GM21576 (cell line): ENCODE measurements at regions not wholly inside any gene's neighbourhood (a gene's known extent, or its start where the extent isn't known, plus 50 kb on each side); places are given as distances from the start of the nearest gene placed in this dataset.
"Not testable (repeated sequence)": the region's sequence is repeated elsewhere in the genome, so short reads cannot be mapped to it uniquely, and the experiment has no call there.

Source experiments
- ATAC-seq: cut with Tn5 transposase; IDR thresholded peaks from one replicate; pipeline ENCODE4 v1.9.1; 2021; ENCODE audit warnings: mild to moderate bottlenecking, moderate library complexity; ENCODE audit not compliant: unreplicated experiment

DNA sequence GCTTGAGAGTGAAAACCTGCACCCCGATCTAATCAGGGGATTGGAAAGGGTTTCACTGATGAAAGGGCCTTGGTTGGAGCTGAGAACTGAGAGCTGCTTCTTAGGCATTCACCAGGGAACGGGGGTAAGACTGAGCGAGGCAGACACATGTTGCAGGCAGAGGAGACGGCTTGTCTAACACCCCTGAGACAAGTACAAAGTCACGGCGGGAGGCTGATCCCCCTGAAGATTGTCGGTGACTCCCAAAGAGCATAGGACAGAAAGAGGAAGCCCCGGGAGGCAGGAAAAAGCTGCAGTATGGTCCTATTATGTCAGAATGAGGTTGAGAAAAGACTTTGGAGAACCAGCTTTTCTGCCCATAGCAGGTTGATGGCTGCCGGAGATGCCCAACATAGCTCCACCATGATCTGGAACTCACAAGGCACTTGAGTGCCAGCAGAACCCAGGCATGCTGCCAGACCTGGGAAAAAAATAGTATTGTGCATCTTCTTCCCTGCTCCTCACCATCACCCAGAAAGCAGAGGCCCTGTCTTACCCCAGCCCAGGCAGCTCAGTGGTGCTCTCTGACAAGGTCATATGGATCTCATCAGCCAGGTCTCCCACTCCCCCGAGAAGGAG, 463.9 kb upstream of the PROX1 start:
- ATAC-seq = no peak

- ATAC-seq = no peak
These were observed 461.5 kb upstream of the PROX1 start for GRCh38 chr1:213526306-213526705.

DNA sequence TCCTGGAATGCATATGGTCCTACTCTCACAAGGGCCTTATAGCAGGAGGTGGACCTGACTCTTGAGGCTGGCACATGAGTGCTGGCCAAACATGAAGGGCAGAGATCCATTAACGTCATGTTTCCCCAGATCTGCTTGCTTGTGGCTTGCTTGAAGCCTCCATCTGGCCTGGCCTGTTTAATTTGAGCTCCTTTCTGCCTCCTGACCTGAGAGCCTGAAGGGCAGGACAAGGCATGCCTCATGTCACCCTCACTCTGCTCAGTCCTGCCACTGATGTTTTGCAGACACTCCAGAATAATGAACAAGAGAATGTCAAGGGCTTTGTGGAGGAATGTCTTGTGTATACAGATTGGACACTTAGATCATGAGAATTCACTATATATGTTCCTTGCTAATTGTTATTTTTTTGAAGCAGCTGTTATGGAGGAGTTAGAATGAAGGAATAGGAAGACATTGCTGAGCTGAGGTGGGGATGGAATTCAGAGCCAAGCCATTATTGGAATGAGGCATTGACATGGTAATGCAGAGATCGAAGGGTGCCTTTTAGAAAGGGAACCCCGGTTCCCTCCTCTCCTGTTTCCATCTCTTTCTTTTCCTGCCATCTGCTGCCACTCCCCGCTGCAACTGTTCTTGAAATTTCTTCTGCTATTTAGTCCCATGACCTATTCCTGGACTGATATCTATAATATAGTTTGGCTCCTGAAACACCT, 457.0 kb upstream of the PROX1 start:
- no peak for ATAC-seq

DNA sequence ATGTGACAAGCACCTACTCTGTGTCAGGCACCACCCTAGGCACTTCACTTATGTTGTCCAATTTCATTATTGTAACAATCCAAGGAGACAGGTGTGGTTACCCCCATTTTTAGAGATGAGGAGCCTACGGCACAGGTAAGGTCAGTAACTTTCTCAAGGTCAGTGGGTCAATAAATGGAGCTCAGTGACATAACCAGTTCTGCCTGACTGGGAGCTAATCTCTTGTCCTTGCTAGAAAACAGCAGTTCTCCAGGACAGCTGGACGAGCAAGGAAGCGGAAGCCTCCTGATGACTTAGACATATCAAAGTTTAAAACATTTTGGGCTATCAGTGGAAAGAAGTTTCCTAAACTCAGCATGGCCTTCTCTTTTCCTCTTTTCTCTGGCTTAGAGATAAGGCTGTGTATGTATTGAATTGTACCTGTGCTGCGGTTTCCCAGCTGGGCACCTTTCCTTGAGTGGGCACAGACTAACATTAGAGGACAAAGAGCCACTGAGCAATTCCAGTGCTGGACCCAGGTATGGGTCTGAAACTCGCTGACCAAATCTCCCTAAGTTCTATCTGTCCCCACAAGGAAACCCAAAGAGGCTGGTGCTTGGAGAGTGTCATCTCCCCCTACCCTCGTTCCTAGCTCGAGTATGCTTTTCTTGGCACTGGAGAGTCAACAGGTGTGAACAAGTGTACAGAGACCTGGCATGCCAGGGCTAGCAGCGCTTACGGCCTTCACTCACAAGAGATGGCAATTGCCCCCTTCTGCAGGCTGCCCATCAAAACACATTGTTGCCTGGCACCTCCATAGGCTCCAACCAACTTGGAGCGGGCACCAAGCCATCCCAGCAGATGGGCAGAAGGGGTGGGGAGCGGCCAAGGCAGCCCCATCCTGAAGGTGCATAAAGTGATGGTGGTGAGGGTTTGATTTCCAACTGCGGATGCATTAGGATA, 456.1 kb upstream of the PROX1 start:
- ATAC-seq = no peak

GRCh38 chr1:213533125-213533524, 454.6 kb upstream of the PROX1 start:
- ATAC-seq = no peak

DNA sequence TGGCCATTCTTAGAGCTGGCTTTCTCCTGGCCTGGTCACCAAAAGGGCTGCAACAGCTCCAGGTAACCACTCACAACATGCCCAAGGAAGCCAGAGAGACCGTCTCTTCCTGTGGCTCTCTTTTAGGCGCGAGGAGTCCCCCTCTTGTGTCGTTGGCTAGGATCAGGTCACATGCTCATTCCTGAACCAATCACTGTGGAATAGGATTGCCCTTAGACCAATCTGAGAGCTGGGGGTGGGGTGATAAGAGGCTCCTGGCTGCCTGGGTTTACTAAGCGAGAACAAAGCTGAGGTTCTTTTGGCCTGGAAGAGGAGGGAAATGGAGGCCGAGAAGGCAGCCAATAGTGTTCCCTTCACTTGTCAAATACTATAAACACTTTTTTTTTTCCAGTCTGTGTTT, 452.1 kb upstream of the PROX1 start:
- no peak for ATAC-seq

- no peak for ATAC-seq
These were observed 449.5 kb upstream of the PROX1 start for GRCh38 chr1:213538251-213538650.

GRCh38 chr1:213539464-213539863, 448.3 kb upstream of the PROX1 start:
- no peak for ATAC-seq

DNA sequence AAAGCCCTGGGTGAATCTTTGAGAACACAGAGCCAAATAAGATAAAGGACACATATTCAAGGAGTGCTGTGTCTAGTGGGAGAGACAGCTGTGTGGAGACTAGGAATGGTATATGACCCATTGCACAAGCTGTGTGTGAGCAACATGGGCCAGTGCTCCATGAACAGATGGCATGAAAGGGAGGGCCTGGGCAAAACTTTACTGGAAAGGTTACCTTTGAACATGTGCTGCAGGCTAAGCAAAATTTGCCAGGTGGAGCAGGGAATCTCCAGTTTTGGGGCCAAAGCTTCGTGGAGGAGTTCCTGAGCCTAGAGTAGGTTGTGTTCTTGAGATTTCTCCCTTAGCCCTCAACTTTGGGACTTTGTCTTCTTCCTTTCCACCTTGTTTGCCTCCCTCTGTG, 446.1 kb upstream of the PROX1 start:
- ATAC-seq = no peak

DNA sequence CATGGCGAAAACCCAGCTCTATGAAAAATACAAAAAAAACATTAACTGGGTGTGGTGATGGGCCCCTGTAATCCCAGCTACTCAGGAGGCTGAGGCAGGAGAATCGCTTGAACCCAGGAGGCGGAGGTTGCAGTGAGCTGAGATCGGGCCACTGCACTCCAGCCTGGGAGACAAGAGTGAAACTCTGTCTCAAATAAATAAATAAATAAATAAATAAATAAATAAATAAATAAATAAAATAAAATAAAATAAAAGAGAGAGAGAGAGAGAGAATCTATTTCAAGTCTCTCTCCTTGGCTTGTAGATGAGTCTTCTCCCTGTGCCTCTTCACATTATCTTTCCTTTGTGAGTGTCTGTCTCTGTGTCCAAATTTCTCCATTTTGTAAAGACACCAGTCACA, 442.6 kb upstream of the PROX1 start:
- not testable (repeated sequence) for ATAC-seq

- no peak for ATAC-seq
These were observed 437.8 kb upstream of the PROX1 start for GRCh38 chr1:213549982-213550381.

GRCh38 chr1:213550804-213551203, 437.0 kb upstream of the PROX1 start:
- no peak for ATAC-seq

GRCh38 chr1:213552045-213552444, 435.7 kb upstream of the PROX1 start:
- ATAC-seq = no peak

DNA sequence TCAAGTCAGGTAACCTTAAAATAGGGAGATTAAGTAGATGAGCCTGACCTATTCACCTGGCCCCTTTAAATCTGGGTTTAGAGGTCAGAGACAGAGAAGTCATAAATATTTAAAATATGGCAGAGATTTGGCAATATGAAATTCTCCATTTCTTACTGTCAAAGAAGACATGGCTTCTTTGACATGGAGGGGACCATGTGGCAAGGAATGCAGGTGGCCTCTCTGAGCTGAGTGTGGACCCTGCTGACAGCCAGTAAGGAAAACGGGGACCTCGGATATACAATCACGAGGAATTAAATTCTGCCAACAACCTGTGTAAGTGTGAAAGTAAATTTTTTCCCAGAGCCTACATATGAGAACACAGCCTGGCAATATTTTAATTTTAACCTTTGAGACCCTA, 427.5 kb upstream of the PROX1 start:
- no peak for ATAC-seq

GRCh38 chr1:213561870-213562269, 425.9 kb upstream of the PROX1 start:
- no peak for ATAC-seq

DNA sequence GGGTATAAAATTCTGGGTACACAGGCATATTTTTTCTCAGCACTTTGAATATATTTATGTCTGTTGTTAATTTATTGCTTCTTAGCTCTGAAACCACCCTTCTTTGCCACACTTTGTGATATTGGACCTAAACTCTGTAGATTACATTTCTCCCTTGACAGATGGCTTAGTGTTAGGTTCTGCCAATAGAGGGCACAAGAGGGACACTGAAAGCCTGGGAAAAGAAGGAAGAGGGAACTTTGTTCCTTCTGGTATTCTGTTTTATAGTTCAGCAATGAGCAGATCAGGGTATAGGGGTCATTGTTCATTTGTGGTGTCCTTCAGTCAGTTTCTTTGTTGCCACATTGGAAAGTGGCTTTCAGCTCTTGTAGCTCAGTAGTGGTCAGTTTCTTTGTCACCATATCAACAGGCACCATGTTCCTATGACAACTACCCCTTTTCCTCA, 423.5 kb upstream of the PROX1 start:
- no peak for ATAC-seq

DNA sequence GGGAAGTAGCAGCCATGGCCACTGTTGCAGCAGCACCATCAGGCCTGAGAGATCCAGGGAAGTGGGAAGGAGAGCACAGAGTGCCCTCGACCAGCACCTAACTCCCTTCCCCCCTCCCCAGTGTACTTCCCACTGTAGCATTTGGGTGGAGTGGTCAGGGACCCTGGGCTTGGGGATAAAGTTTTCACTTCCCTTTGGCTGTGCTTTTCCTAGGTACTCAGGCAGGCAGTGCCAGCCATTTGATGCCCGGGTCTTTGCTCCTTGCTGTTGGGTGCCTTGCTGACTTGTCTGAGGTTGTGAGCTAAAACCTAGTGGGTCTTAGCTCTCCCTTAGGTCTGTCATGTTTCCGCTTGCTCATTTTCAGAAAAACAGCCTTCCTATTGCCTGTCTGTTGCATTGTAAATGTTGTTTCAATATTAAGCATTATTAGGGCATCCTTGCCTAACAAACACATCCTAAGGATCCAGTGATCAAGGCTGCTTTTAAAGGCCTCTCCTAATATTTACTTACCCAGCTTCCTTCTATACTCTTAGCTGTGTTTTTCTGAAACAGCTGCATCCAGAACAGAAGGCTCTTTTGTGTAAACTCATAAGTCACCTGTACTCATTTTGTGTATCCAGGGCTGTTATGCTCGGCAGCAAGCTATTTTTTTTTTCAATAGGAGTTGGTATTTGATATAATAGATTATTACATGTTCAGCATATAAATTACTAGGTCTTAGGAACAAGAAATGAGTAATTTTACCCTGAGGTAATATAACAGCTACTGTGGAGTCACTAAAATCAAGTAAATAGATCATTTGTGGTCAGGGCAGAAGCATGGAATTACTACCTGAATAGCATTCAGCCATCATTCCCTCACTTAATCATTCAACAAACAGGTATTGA, 418.6 kb upstream of the PROX1 start:
- no peak for ATAC-seq

GRCh38 chr1:213569816-213570150, 418.0 kb upstream of the PROX1 start:
- no peak for ATAC-seq

DNA sequence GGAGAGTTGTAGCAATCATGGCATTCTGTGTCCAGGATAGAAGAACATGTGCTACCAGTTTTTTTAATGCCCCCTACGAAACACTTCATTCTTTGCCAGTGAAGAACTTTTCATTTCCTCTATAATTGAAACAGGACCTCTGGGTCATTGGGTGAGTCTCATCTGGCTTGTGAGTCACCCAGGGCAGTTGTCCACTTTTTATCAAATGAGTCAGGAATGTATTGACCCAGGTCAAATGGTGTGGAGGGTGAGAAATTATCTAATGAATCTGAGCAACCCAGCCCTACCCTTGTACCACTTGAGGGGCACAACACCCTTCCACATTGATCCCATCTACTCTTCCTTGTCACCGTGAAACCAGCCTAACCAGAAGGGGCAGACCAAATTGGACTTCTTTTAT, 417.3 kb upstream of the PROX1 start:
- ATAC-seq = no peak

GRCh38 chr1:213571419-213571818, 416.4 kb upstream of the PROX1 start:
- no peak for ATAC-seq

DNA sequence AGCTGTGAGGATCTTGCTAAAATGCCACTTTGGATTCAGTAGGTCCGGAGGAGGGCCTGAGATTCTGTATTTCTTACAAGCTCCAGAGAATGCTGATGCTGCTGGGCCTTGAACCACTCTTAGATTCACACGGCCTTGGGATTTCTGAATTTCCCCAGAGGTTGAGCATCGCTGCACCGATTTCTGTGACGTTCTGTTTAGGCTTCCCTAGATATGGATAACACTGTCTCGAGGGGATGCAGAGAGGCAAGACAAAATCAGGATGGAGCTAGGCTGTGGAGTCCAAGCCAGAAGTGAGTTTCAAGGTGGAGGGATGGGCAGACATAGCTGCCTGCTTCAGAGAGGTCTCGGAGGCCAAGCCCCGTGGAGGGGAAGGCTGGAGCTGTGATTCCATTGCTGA, 415.9 kb upstream of the PROX1 start:
- ATAC-seq = no peak
